OCI-LY7 (cell line): ENCODE measurements at regions not wholly inside any gene's neighbourhood (a gene's known extent, or its start where the extent isn't known, plus 50 kb on each side); places are given as distances from the start of the nearest gene placed in this dataset.

ENCODE experiments used
- BruUV-seq: library from RNA; stranded (reverse); fragments of 400-500 nt; replicated peaks from 2 replicates; lab custom pipeline; 2021; lab: Mats Ljungman, UMichigan
- CTCF ChIA-PET: fragments of 300-600 bp; sonication (Branson Sonifier 250); formaldehyde crosslinking; loops from one replicate; lab custom pipeline; 2022; ENCODE audit warnings: antibody characterized with exemption; ENCODE audit not compliant: unreplicated experiment; lab: Charles Lee
- POLR2A ChIA-PET: fragments of 300-600 bp; sonication (Branson Sonifier 250); formaldehyde crosslinking; loops from one replicate; lab custom pipeline; 2022; ENCODE audit warnings: antibody characterized with exemption; lab: Charles Lee
- DNase-seq: peaks from one replicate; pipeline ENCODE4 v3.0.0-alpha.2; 2015; ENCODE audit warnings: low spot score
- H2AFZ ChIP-seq: fragments of 200-600 bp; sonication (generic), shearing (Covaris generic); 2 replicates; pipeline ENCODE4 v1.6.1; 2014; ENCODE audit warnings: mild to moderate bottlenecking, antibody characterized with exemption, low read length, moderate library complexity
- H3K27ac ChIP-seq: fragments of 200-600 bp; sonication (generic); 2 replicates; pipeline ENCODE4 v1.5.1; 2014; ENCODE audit warnings: mixed run types, low read depth, mild to moderate bottlenecking, moderate library complexity, low read length, inconsistent platforms; ENCODE audit not compliant: poor library complexity, severe bottlenecking
- H3K36me3 ChIP-seq: fragments of 200-600 bp; sonication (generic); 2 replicates; pipeline ENCODE4 v1.6.1; 2014; ENCODE audit warnings: mild to moderate bottlenecking, antibody characterized with exemption, low read length, moderate library complexity, mixed read lengths; ENCODE audit not compliant: insufficient read depth
- H3K4me1 ChIP-seq: fragments of 200-600 bp; sonication (generic); 2 replicates; pipeline ENCODE4 v1.5.1; 2014; ENCODE audit warnings: mild to moderate bottlenecking, low read length; ENCODE audit not compliant: insufficient read depth, poor library complexity, severe bottlenecking
- H3K4me2 ChIP-seq: fragments of 200-600 bp; sonication (generic); 2 replicates; pipeline ENCODE4 v1.6.1; 2014; ENCODE audit warnings: mild to moderate bottlenecking, low read length
- H3K4me3 ChIP-seq: fragments of 200-600 bp; sonication (generic); 2 replicates; pipeline ENCODE4 v1.5.1; 2014; ENCODE audit warnings: mild to moderate bottlenecking, low read depth, low read length; ENCODE audit not compliant: poor library complexity, severe bottlenecking
- H3K79me2 ChIP-seq: fragments of 200-600 bp; sonication (generic); 2 replicates; pipeline ENCODE4 v1.6.1; 2016; ENCODE audit warnings: low read depth, mild to moderate bottlenecking, low read length, moderate library complexity, mixed read lengths; ENCODE audit not compliant: insufficient read depth
- H3K9me2 ChIP-seq: fragments of 200-600 bp; sonication (generic); 2 replicates; pipeline ENCODE4 v1.6.1; 2016; ENCODE audit warnings: mild to moderate bottlenecking, low read length, mixed read lengths; ENCODE audit not compliant: insufficient read depth
- H3K9me3 ChIP-seq: fragments of 200-600 bp; sonication (generic); 2 replicates; pipeline ENCODE4 v1.6.1; 2014; ENCODE audit warnings: mild to moderate bottlenecking, mixed run types, low read length, mixed read lengths
- H4K20me1 ChIP-seq: fragments of 200-600 bp; sonication (generic); 2 replicates; pipeline ENCODE4 v1.6.1; 2014; ENCODE audit warnings: mild to moderate bottlenecking, antibody characterized with exemption, low read length, moderate library complexity, mixed read lengths; ENCODE audit not compliant: insufficient read depth
- EZH2phosphoT487 ChIP-seq: fragments of 200-600 bp; sonication (generic); IDR thresholded peaks from 2 replicates; pipeline ENCODE4 v1.6.1; 2018; ENCODE audit warnings: low read depth, borderline replicate concordance, mild to moderate bottlenecking, mixed run types, antibody characterized with exemption, low read length, moderate library complexity, mixed read lengths
- intact Hi-C: fragments of 100-400 bp; cut with micrococcal nuclease; formaldehyde crosslinking; loops from one replicate; pipeline ENCODE4 v1.10.0; 2022; ENCODE audit not compliant: unreplicated experiment
- TF ChIP-seq, protein P1 (sequence below): fragments of 200-600 bp; sonication (generic); conservative IDR thresholded peaks from 2 replicates; pipeline ENCODE4 v1.5.1; 2014; ENCODE audit warnings: mild to moderate bottlenecking, antibody characterized with exemption, low read length, moderate library complexity, mixed read lengths

DNA sequence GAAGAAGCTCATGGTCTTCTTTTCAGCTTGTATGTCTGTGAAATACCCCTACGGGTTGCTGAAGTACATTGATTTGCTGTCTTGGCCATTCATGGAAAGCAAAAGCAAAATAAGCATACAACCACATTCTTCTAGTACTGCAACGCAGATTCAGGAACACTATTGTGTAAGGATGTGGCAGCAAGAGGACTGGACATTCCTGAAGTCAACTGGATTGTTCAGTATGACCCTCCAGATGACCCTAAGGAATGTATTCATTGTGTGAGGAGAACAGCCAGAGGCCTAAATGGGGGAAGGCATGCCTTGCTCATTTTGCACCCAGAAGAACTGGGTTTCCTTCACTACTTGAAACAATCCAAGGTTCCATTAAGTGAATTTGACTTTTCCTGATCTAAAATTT, 133.4 kb upstream of the ANKRD1 start:
- CTCF ChIA-PET = no interaction called here
- POLR2A ChIA-PET = interaction anchor here (1.0 kb wide), 1 partner anchor 62 kb away, joined by 3 read pairs; no protein-coding TSS in a partner anchor
- no peaks in the 10 kb centered on the region for H4K20me1 ChIP-seq
- no peak overlapping the region for H3K4me2 ChIP-seq
- TF ChIP-seq EZH2phosphoT487 = no peak
- TF ChIP-seq, protein P1, sequence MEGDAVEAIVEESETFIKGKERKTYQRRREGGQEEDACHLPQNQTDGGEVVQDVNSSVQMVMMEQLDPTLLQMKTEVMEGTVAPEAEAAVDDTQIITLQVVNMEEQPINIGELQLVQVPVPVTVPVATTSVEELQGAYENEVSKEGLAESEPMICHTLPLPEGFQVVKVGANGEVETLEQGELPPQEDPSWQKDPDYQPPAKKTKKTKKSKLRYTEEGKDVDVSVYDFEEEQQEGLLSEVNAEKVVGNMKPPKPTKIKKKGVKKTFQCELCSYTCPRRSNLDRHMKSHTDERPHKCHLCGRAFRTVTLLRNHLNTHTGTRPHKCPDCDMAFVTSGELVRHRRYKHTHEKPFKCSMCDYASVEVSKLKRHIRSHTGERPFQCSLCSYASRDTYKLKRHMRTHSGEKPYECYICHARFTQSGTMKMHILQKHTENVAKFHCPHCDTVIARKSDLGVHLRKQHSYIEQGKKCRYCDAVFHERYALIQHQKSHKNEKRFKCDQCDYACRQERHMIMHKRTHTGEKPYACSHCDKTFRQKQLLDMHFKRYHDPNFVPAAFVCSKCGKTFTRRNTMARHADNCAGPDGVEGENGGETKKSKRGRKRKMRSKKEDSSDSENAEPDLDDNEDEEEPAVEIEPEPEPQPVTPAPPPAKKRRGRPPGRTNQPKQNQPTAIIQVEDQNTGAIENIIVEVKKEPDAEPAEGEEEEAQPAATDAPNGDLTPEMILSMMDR = no peak
- H3K27ac ChIP-seq = no peak overlapping the region
- DNase-seq = no peak
- H2AFZ ChIP-seq = no peak overlapping the region
- H3K9me3 ChIP-seq = no peaks in the 10 kb centered on the region
- no peaks in the 10 kb centered on the region for H3K36me3 ChIP-seq
- intact Hi-C loops = no loop called here
- no peaks in the 10 kb centered on the region for H3K9me2 ChIP-seq
- no peaks in the 10 kb centered on the region for H3K4me1 ChIP-seq
- H3K4me3 ChIP-seq = no peak overlapping the region
- no peaks in the 10 kb centered on the region for H3K79me2 ChIP-seq
- no TSS peak for BruUV-seq

DNA sequence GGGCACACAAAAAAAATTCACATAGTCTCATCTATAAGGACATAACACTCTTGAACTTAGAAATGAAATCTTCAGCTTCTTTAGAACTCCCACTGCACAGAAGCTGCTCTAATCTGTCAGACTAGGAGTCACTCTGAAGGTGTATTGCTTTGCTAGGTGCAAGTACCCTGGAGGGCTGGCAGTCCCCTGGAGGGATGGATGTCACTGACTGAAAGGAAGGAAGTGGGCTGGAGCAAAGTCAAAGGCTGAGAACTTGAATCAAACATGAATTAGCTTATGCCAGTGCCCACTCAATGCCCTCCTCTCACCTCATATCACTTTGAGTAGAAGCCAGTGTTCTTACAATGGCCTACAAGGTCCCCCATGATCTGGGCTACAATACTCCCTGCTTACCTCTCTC, 140.3 kb upstream of the ANKRD1 start:
- TF ChIP-seq EZH2phosphoT487 = no peak
- TF ChIP-seq, protein P1 = no peak
- Histone ChIP-seq H3K36me3 (no peaks in the 10 kb centered on the region), H4K20me1 (no peaks in the 10 kb centered on the region), H3K4me2 (no peak overlapping the region), H3K9me2 (no peaks in the 10 kb centered on the region), H3K4me1 (no peaks in the 10 kb centered on the region), H3K79me2 (no peaks in the 10 kb centered on the region), H2AFZ (no peak overlapping the region), H3K9me3 (no peaks in the 10 kb centered on the region), H3K4me3 (no peak overlapping the region), H3K27ac (no peak overlapping the region)
- DNase-seq = no peak
- CTCF ChIA-PET = no interaction called here
- POLR2A ChIA-PET = interaction anchor here (0.7 kb wide), 1 partner anchor 29 kb away, joined by 3 read pairs; no protein-coding TSS in a partner anchor
- intact Hi-C loops = no loop called here
- BruUV-seq = no TSS peak

DNA sequence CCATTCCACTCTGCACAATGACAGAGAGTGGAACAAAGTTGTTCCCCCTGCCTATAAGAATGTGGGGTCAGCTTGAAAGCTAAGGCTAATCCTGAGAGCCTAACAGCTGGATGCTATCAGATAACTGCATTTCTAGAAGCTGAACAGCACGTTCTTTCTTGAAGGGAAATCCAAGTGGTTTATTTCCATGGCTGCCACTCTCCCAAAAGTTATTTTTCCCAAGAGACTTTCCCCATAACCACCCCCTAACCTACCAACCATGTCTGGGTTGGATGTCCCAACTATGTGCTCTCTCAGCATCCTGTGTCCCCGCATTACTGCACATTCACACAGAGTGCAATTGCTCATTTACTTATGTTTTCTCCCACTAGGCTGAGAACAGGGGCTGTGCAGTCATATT, 140.7 kb upstream of the ANKRD1 start:
- H3K27ac ChIP-seq = no peak overlapping the region
- no peak for DNase-seq
- intact Hi-C loops = no loop called here
- ChIA-PET CTCF (no interaction called here), POLR2A (no interaction called here)
- H4K20me1 ChIP-seq = no peaks in the 10 kb centered on the region
- no peaks in the 10 kb centered on the region for H3K36me3 ChIP-seq
- TF ChIP-seq EZH2phosphoT487 = no peak
- TF ChIP-seq, protein P1 = no peak
- no peak overlapping the region for H3K4me3 ChIP-seq
- no peak overlapping the region for H3K4me2 ChIP-seq
- no peaks in the 10 kb centered on the region for H3K9me3 ChIP-seq
- no peaks in the 10 kb centered on the region for H3K9me2 ChIP-seq
- H2AFZ ChIP-seq = no peak overlapping the region
- no peaks in the 10 kb centered on the region for H3K4me1 ChIP-seq
- BruUV-seq = no TSS peak
- no peaks in the 10 kb centered on the region for H3K79me2 ChIP-seq
